GM21528 (cell line): ENCODE measurements at regions not wholly inside any gene's neighbourhood (a gene's known extent, or its start where the extent isn't known, plus 50 kb on each side); places are given as distances from the start of the nearest gene placed in this dataset.

Experiments
- ATAC-seq: cut with Tn5 transposase; IDR thresholded peaks from one replicate; pipeline ENCODE4 v1.9.1; 2021; ENCODE audit warnings: mild to moderate bottlenecking, moderate library complexity; ENCODE audit not compliant: unreplicated experiment, low FRiP score

DNA sequence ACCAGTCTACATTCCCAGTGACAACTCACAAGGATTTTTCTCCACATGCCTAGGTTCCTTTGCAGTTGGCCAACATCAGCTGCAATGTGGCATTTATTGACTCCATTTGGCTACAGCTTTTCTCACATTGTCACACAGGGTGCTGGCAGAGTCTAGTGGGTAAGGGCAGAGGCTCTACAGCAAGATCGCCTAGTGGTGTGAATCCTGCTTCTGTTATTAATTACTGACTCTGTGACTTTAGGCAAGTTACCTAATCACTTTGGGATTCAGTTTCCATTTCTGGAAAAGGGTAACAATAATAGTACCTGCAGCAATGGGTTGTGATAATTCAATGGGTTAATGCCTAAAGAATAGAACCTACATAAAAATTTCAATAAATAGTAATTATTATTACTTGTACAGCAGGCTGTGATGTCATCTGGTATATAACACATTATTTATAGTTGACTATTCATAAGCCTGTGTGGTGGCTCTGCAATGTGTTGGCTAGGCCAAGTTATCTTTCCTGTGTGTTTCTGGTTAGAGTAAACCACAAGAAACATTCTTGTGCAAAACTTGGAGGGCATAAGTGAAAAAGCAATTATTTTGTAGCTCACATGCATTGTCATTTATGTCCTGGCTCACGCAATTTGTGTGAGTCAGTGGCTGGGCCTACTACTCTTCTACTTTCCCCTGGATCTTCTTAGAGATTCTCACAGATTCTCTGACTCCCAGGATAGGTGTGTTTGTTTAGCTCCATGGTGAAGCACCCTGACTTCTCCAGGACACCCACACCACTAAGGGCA is 59.5 kb downstream of the PTGS2 start:
- no peak for ATAC-seq

DNA sequence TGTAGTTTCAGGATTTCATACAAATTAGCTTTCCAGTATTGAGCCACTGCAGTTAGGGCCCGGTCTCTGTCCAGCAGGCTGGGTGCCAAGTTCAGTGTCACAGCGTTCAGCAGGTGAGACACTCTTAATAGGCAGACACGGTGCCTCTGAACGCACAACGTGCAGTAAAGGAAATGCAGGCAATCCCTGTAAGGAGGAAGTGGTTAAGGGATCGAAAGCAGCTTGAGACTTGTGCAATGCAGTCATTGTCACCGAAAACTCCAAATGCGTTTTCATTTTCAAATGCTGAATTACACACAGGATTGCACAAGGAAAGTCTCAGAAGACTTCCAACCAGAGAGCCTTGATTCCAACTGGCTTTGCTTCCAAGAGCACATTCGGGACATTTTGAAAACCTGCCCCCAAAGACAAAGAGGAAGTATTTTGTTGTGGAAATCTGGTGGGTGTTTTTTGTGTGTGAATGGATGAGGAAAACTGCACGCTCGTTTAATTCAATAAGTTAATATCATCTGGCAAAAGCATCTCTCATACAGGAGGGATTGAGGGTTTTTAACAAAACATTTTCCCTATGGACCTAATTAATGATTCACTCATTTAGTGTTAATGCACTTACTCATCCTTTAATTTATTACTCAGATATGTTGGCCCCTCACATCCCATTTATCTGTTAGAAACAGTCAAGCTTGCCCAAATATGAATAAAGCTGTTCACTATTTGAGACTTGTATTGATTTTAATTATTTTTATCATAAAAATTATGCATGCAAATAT is 61.6 kb downstream of the PTGS2 start:
- ATAC-seq = peak; percentile 100

DNA sequence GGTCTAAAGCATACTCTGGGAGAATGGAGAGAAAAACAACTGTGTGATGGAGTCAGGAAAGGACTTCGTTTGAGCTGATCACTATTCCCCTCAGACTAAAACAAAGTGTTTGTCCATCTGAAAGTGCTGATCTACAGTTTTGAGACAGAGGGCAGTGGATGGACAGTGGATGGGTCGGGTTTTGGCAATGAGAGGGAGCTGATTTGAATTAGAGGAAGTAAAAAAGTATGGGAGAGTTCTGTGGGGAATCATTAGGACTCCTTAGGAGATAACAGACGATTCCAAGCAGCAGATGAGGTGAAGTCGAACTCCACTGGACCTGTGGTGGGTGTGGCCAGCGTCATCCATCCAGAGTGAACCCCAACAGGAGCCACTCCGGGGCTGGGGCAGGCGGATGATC is 62.3 kb downstream of the PTGS2 start:
- no peak for ATAC-seq

DNA sequence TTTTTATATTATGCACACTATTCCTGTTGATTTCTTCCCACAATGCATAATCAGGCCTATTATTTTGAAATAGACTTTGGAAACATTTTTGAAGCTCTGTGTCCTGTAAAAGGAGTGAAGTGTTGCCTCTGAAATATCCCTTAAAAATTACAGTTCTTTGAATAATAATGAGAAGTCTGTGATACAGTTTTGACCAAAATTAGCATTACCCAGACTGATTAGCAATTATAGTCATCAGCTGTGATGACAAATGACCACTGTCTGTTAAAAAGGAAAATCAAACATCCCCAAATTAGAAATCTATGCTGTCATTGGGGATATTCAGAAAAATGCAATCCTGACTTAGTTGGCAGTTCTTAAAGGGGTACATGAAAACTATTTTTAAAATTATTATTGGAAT is 63.7 kb downstream of the PTGS2 start:
- no peak for ATAC-seq

DNA sequence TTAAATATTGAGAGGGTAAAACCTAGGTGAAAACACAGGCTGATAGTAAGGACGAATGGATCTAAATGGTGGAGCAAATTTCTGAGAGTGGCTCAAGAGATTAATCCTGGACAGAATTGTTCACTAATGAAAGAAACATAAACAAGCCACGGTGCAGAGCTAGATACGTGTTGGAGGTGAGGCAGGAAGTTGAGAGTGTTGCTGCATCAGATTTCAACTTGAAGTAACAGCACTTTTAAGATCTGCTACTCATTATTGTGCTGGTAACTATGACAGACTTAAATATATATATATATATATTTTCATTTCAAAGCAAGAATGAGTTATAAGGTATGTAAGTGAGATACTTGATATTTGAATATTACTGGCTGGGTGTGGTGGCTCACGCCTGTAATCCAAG is 64.9 kb downstream of the PTGS2 start:
- no peak for ATAC-seq

DNA sequence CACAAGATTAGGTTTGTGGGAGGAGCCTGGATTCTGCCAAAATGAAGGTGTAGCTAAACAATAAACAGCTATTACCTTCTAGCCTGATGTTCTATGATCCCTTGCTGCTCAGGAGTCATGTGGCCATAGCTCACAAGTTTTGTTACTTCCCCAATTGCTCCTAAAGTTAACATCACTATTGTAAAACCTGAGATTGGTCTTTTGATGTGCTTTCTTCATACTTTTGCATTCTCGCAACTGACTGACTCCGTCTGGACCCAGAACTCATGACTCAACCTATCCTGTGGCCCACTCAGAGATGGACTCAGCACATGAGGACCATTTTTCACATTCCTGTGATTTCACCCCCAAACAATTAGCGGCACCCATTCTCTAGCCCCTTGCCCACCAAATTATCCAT is 69.1 kb downstream of the PTGS2 start:
- no peak for ATAC-seq

DNA sequence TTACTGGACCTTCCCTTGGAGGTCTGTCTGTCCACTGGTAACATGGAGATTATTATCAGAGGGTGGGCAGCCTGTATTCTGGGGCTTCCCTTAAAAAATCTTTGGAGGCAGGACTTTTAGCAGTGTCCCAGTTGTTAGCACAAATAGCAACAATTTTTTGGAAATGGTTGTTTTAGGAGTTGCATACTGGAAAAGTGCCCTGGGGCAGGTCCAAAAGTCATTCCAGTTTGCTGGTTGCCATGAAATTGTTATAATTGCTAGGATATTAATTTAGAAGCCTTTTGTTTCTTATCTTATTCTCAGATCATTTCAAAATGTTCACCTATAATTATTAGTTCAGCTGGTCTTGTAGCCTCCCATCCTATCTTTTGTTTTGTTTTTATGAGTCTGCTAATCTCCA is 71.0 kb downstream of the PTGS2 start:
- no peak for ATAC-seq

DNA sequence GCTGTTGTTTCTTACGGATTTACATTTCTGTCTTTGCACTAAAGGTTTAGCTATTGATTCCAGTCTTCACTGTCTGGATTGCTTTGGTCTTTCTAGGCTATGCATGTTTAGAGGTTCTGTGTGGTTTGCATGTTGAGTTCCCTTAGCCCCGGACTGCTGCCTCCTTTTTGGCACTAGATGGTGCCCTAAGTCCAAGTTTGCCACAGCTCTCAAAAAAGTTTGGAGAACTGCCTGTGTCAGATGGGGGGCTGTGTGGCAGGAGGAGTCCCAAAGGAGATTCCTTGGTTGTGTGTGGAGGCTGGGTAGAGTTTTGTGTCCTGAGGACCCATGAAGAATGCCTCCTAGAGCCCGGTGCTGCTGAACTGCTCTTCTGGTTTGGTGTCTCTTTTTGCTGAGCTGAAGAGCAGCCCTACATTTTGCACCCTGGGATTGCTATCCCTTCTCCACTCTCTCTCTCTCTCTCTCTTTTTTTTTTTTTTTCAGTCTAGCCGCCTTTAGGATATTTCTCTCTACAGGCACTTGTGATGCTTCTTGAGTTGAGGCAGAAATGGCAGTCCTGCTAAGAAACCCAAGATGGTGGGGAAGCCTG is 74.4 kb downstream of the PTGS2 start:
- ATAC-seq = peak; percentile 79

DNA sequence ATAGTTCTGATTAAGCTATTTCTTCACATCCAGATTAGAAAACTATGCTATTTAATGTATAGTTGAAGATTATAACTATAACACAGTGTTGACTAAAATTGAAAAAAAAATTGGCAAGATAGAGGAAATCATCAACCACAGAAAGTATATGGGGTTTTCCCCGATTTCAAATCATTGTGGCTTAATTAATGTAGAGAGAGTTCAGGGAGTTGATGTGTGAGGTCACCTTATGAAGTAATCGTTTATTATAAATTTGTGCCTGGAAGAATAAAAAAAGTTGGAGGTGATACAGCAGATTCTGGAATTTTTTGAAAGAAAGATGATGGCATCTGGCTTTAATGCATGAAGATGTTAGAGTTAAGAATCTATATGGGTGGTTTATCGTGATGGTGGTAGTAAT is 84.3 kb downstream of the PTGS2 start:
- peak; percentile 61 for ATAC-seq

DNA sequence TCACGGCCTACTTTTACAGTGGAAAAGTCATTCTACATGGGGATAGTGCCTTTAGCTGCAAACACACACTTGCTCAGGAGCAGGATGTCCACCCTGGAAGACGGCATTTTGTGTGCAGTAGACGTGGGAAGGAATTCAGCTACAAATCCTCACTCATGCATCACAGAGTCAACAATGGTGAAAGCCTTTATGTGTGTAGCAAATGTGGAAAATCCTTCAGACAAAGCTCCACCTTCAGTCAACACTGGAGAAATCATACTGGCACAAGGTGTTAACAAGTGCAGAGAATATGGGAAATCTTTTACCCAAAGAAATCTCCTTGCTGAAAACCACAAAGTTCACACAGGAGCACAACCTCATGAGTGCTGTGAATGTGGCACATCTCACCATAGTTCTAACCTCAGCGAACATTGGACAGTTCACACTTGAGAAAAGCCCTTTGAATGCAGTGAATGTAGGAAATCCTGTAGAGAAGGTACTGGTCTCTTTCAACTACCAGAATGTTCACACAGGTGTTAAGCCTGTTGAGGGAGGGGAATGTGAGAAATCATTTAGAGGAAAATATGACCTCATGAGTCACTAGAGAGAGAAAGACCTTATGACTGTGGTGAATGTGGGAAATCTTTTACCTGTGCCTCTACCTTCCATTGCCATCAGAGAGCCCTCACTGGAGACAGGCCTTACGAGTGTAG is 101.8 kb downstream of the PTGS2 start:
- no peak for ATAC-seq

DNA sequence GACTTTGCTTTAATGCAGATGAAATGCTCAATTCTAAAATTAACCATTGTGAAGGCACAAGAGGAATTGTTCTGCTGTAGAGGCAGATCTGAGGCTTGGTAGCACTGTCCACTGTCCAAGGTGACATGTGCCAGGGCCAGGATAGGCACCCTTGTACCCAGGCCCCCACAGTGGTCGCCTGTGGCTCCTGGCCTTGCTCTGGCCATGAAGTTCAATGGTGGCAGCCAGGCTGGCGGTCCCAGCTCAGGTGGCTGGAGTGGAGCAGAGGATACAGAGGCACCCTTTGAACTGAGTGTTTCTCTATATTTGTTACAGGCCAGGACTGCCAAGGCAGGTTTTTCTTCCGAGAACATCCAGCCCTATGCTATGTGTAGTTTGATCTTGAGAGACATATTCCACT is 102.6 kb downstream of the PTGS2 start:
- ATAC-seq = no peak

DNA sequence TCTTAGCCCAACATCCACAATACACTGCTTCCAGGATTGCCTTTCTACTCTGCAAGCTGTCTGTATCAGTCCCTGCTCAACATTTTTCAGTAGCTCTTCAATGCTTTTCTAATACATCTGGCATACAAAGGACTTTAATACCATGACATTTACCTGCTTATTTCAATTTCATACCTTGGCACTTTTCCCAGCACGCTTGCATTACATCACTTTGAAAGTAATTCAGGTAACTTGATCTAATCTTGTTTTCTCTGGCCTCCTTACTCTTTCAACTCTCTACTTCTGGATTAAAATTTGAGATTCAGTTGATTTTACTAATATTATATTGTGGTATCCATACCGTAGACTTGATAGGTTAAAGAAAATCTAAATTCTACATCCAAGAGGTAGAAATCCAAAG is 103.0 kb downstream of the PTGS2 start:
- ATAC-seq = no peak

DNA sequence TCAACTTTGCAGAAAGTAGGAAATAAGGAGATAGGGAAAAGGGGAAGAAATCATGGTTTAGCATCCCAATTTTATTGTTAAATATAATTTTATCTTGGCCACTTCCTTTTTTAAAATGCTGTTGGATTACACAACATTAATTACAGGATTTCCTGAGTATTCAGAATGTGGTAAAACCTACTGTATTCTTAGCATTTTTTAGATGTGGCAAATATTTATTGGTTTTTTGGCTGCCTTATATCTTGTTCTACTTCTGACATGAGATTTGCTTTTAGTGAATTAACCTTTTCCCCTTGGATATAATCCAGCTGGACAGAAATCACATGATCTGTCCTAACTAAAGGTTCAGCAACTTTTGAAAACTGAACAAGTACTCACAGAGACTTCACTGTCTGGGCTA is 104.9 kb downstream of the PTGS2 start:
- no peak for ATAC-seq

DNA sequence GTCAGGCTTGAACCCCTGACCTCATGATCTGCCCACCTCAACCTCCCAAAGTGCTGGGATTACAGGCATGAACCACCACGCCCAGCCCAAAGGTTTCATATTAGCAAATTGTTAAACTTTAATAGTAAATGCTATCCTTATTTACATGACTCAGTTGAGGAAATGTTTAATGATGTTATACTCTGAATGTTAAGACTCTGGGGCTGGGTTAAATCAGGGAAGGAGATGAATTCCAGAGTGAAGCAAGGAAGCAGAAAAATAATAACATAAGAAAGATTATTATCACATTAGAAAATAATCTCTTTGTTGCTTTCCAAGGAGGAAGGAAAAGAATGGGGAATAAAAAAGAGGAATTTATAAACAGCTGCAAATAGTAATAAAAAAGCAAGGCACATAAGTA is 105.3 kb downstream of the PTGS2 start:
- no peak for ATAC-seq

DNA sequence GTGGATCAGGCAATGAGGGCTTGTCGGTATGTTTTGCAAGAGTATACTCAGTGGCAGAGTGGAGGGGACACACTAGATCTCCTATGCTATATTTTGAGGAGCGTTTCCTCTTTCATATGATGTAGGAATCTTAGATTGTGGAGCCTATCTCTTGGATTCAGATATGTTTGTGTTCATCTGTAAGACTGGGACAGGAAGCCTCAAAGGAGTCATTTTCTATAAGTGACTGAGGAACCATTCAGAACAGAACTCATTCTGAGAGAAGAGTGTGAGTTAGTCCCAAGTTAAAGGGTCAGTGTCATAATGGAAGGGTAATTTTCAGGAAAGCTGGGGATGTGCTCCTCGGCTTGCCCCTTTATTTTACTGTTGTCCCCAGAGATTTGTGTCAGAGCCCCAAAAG is 107.7 kb downstream of the PTGS2 start:
- no peak for ATAC-seq

DNA sequence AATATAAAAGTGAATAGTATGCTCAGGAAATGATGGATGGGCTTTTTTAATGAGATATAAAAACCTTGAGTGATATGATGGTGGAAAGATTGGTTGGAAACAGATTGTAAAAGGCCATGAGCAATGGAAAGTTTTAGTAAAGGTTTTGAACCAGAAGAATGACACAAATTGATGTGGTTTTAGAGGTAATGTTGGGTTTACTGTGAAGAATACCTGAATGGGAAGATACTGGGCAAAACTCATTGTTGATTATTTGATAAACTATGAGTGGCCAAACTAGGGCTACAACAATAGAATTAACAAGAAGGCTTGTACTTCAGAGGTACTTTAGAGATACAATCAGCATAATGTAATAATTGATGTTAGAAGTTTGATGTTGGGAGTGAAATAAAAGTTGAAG is 108.5 kb downstream of the PTGS2 start:
- ATAC-seq = no peak

DNA sequence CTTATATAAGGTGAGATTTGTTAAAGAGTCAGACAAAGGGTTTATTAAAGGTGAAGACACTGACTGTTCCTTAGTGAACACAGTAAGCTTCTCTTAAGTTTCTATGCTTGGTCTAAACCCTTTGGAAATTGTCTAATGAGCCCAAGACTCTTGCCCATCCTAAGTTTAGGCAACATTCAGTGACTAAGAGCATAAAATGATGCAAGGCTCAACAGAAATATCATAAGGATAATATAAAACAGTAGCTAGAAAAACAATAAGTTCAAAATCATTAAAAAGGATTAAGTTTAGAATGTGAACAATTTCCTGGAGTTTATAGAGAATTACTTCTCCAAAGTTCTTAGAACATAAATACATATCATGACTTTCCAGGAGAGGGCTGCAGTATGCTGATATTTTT is 108.9 kb upstream of the PDC start:
- ATAC-seq = no peak

DNA sequence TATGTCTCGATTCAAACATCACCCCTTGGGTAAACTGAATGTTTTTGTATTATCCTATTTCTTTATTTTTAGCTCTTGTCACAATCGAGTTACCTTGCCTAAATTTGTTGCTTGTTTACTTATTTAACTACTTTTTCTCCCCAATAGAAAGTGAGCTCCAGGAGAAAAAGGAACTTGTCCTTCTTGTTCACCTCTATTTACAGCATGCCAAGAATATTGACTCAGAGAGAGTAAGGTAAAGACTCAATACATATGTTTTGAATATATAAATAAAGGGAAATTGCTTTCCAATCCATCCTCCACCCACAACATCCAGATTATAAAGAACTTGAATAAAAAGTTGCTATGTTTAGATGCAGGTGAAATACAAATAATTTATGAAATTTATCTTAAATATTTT is 107.3 kb upstream of the PDC start:
- ATAC-seq = no peak

DNA sequence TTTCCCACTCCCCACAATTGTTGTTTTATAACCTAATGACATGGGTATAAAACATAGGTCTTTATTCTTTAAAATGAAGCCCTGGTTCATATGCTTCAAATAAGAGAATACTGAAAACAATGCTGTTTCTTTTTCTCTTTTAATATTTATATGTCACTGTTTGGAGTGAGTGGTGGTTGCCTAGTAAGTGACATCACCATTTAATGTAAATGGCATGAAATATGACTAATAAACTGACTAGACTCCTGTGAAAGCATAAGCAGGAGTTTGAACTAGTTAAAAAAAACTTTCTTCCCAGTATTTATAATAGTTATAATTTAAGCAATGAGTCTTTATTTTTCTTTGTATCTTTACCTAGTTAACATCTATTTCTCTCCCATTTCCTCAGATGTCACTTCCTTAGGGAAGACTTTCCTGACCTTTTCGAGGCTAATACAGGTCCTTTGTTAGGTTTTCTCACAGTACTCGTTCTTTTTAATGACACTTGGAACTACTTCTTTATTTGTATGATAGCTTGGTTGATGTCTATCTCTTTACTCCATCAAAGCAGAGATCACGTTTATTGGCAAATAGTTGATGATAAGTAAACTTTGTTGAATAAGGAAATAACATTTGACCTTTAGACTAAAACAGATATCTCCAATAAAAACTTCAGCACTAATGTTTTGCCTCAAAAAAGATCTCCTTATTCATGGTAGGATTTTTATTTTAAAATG is 105.4 kb upstream of the PDC start:
- ATAC-seq = no peak

DNA sequence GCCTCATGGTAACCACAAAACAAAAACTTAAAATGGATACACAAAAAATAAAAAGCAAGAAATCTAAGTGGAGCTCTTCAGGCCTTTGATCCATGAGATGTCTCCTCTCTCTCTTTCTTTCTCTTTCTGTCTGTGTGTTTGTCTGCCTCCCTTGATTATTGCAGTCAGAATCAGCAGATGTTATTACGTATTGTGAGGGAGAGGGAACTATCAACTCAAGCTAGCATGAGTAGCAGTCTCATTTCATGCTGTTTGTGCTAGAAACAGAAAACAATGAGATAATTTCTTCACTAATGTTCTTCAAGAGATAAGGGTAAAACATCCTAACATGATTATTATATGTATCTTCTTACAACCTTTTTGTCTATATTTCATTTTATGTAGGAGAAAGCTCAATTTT is 103.7 kb upstream of the PDC start:
- ATAC-seq = no peak
